Esophagus mucosa (tissue), 1 donor: ENCODE measurements at regions not wholly inside any gene's neighbourhood (a gene's known extent, or its start where the extent isn't known, plus 50 kb on each side); places are given as distances from the start of the nearest gene placed in this dataset.
"Not testable (repeated sequence)": the region's sequence is repeated elsewhere in the genome, so short reads cannot be mapped to it uniquely, and the experiment has no call there.

Source experiments
- ATAC-seq: fragments of 200-7000 bp; cut with Tn5 transposase; one replicate; pipeline ENCODE4 v1.9.1; 2020
- donor health status: DM: yes; HTN: yes; CAD: no.

DNA sequence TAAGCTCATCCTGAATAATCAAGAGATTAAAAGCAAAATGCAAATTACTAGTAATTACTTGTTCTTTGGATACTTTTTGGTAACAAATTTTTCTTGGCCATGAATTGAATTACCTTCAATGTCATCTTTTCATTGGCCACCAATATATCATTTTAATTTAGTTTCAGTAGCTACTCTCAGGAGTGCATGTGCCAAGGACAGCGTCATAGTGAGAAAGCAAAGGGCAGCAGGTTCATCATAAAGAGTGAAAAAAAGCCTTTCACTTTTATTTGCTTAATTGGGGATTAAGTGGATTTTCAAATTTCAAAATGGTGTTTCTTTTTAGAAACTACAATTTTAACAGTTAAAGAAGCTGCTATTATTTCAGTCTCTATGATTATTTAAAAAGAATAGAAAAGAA is 815.2 kb downstream of the NR4A2 start:
- ATAC-seq: no peak

DNA sequence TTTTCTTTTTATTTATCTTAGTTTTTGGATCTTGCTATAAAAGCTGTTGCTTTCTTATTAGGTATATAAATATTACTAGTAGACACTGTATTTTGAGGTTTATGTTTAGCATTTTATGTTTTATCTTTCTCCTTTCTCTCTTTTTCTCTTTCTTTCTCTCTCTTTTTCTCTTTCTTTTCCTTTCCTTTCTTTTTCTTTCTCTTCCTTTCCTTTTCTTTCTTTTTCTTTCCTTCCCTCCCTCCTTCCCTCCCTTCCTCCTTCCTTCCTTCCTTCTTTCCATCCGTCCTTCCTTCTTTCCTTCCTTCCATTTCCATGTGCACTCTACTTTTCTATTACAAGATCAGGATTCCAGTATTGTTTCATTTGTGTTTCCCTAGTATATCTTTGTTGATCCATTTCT is 814.8 kb downstream of the KCNJ3 start:
- no peak for ATAC-seq

DNA sequence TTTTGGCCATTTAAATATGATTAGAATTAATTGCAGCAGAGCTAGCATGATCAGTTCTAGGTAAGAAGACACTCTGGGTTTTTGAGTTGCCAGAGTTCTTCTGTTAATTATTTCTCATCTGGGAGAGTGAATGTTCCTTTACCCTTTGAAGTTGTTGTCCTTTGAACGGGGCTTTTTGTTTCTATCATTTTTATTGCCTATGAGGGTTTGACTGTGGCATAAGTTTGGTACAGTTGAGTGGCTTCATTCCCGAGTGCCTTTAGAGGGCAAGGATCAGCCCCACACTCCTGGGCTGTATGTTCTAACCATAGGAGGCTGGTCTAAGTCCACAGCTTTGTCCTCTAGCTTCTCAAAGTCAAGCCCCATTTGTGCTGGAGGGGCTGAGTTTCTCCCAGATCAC is 804.3 kb downstream of the KCNJ3 start:
- ATAC-seq: no peak

DNA sequence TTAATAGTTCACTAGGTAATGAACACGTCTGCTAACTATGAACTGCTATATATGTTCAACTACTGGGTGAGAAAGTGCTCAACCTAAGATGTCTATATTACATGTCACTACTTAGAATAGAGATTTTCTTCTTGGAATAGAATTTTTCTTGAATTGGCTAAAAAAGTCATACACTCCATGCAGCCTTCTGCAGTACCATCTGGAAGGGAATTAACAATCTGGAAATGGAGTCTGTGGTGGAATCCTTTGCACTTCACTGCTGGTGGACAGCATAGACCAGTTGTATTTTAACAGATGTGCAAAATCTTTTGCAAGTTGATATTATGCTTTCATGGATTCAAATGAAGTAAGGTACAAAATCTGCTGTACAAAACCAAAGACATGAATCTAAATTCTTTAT is 799.6 kb downstream of the KCNJ3 start:
- ATAC-seq: no peak

DNA sequence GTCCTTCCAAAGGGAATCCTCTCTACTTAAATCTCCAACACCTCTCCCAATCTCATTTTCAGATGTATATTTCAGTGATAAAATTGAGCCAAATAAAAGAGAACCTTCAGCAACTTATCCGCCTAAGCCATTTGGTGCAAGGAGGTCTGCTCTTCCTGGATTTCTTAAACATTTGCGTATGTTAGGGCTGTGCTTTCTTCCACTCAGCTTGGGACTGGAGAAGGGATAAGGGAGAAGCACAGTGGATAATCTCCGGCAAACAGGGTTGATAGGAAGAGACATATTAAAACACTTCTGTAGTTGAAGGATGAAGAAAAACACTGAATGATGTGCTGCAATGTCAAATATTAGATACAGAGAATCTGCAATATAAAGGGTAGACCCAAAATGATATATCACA is 796.2 kb downstream of the KCNJ3 start:
- ATAC-seq: no peak

DNA sequence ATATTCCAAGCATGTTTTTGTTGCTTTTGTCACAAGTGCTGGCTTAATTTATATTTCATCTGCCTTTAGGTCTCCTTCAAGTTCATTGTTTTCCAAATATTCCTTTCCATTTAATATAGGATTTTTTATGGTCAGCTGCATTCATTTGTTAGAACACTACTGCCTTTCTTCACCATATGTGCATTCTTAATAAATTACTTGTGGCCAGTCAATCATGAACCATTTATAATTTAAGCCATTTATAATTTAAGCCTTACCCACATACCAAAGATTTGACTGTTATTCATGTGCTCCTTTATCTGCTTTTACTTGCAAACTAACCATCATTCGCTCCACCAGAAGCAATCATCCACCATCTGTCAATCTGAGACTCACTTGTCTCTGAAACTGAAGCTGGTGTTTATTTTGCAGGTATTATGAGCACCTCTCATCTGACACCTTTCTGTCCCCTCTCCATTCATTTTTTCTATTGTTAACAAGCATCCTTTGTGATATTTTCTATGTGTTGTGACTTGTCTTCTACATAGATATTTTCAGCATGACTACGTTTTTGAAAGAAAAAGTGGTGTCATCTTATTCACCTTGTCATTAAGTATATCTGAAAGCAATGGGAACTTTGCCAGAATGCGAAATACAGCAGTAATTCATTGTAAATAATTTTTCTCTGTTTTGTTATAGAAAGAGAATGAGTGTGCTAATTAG is 786.8 kb downstream of the KCNJ3 start:
- ATAC-seq: no peak

DNA sequence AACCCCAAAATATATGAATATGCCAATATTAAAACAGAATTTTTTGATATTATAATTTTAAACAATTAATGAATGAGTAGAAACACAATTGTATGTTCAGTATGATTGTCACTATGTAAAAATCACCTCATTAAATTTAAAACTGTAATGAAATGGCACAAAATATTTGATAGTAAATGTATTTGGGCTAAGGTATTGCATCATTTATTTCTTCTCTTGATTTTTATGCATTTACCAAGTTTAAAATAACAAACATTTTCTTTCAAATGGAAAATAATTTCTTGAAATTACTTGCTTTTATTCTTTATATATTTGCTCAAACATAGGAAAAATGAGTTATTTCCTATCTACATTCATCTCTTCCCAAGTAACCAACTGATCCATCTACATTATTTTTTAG is 782.6 kb downstream of the KCNJ3 start:
- no peak for ATAC-seq

DNA sequence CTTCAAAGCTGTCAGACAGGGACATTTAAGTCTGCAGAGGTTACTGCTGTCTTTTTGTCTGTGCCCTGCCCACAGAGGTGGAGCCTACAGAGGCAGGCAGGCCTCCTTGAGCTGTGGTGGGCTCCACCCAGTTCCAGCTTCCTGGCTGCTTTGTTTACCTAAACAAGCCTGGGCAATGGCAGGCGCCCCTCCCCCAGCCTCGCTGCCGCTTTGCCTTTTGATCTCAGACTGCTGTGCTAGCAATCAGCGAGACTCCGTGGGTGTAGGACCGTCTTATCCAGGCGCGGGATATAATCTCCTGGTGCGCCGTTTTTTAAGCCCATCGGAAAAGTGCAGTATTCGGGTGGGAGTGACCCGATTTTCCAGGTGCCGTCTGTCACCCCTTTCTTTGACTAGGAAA is 773.5 kb downstream of the KCNJ3 start:
- not testable (repeated sequence) for ATAC-seq

DNA sequence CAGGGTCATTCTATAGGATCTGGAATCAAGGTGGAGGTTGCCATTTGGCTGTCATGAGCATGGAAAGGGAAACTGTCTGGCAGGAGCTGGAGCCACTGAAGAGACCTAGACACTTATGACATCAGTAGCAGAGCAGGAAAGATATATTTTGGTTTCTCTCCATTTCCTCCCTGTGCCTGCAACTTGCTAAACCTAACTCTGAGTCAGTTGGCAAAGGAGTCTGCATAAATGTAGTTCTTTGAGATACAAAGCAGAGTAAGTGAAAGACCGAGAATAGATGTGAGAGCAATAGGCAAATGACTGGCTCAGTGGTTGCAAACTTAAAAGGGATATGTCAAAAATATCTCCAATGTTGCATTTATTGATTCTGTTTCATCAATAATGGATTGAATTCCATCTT is 757.7 kb downstream of the KCNJ3 start:
- ATAC-seq: no peak

DNA sequence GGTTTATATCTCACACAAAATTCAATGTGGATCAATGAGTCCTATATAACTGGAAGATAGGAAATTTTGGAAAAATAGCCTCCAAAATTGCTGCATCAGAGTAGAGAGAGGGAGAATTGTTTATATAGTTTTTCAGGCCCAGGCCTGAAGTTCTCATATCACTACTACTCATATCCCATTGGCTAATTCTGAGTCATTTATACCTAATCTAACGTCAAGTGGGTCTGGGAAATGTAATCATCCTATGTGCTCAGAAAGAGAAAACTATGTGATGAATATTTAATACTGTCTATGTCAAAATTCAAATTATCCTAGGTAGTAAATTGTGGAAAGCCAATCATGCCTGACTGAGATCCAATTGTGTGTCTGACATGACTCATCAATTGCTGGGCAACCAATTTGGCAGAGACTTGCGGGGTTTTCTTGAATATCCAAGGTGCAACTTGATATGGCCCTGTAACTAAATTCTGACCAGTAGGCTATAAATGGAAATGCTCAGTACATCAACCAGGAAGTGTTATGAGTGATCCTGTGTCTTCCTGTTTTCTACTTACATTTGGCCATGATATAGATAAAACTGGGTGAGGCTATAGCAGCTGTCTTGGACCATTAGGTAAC is 744.4 kb downstream of the KCNJ3 start:
- no peak for ATAC-seq

DNA sequence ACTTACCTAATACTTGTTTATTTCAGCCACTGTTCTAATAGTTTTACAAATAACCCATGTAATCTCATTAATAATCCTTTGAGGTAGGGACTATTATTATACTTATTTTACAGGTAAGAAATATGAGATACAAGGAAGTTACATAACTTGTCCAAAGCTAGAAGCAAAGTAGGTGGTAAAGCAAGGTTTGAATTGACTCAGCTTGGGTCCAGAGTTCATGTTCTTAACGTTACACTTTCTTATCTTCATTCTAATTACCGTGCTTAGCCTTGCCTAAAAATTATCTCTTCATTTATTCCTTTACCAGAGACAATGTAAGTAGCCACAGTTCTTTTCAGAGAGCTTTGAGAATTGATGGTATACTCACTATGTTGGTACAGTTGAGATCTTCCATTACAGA is 743.6 kb downstream of the KCNJ3 start:
- ATAC-seq: no peak

DNA sequence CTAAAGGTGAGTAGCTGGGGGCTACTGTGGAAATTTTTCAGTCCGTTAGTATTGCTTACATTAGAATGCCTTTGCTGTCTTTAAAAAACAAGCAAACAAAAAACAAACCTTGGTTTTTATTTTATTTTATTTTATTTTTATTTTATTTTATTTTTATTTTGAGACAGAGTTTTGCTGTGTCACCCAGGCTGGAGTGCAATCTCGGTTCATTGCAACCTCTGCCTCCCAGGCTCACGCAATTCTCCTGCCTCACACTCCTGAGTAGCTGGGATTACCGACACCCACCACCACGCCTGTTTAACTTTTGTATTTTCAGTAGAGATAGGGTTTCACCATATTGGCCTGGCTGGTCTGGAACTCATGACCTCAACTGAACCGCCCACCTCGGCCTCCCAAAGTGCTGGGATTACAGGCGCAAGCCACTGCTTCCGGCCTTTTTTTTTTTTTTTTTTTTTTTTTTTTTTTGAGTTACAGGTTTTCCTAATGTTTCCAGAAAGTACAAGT is 732.6 kb downstream of the KCNJ3 start:
- no peak for ATAC-seq

DNA sequence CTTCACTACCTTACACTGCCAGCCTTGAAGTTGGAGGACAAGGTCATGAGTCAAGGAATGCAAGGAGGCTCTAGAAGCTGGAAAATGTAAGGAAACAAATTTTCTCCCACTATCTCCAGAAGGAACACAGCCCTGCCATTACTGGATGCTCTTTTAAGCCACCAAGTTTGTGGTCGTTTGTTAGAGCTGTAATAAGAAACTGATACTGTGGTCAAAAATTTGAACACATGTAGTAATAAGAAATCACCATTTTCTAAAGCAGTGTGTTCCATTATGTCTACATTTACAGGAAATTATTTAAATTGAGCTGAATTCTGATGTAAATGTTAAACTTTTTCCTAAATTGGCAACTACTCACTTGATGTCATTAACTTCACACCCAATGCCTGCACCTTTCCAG is 729.0 kb downstream of the KCNJ3 start:
- no peak for ATAC-seq

DNA sequence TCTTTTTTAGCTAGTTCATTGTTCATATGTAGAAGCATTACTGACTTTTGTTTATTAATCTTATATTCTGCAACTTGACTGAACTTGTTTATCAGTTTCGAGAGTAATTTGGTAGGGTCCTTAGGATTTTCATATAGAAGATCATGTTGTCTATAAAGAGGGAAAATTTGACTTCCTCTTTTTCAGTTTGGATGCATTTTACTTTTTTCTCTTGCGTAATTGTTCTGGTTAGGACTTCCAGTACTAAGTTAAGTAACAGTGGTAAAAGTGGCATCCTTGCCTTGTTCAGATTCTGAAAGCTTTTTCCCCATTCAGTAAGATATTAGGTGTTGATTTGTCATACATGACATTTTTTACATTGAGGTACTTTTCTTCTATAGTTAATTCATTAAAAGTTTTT is 726.0 kb downstream of the KCNJ3 start:
- no peak for ATAC-seq

DNA sequence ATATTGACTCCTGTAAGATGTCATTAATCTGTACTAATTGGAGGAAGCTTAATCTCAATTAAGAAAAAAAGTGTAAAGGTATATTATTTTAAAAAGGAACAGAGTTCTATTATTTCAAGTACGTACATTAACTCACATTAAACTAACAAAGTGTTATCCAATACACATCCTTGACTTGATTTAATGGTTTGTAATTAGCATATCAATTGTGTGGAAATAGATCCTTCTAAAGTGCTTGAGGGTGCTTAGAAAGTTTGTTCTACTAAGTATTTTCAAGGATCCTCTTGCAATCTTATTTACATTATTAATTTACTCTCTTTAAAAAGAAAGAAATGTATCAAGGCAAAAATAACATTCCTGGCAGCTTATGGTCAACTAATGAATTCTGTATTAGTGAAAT is 720.3 kb downstream of the KCNJ3 start:
- ATAC-seq: no peak

DNA sequence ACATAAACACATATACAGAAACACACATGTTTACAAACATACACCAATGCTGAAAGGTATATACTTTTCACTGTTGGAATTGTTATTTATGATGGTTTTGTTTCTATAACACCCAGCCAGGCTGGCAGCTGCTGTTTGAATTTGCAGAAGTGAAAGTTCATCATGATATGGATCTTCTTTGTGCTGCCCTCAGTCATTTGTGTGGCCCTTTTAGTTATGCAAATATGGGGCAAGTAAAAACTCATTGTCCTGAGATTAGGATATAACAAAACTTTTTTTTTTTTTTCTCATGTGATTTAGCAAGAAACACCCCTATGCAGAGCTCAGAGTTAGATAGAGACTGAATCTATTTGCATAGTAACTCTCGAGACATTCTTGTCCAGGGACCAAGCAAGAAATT is 714.1 kb downstream of the KCNJ3 start:
- ATAC-seq: no peak

DNA sequence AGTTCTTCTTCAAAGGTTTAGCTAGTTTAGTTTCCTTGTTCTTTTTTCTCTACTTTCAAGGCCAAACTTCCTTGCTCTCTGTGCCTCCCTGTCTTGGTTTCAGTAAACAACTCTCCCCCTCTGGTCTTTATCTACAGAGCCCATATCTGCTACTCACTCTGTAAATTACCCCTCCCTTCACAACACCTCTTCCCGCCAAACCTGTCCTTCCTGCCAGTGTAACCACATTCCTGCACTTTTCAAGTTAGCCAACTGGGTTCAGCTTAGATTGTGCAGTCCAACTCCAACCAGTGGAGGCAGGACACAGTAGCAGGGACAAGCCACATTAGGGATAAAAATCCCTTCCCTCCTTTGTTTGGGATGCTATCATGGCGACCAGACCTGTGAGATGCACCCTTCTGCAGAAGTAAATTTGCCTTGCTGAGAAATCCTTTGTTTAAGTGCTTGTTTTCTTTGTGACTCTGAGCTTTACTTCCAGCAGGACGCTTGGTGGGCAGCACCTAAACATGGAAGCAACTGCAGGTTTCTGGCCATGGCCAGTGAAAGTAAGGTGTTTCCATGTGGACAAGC is 706.0 kb downstream of the KCNJ3 start:
- ATAC-seq: no peak

DNA sequence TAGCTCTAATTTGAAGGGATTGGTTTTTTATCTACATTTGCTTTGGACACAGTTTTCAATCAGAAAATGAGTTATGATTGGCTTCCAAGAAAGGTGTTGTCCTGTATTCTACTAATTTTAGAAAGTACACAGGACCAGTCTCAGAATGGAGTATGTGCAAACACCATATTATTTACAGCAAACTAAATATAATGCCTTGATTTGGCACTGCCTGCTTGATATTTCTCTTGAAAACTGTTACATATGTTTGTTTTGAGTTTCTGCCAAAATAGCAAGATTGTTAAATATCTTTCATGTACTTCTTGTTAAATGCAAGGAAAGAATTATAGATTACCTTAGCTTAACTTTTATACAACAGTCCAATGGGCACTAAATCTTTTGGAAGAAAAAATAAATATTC is 694.9 kb downstream of the KCNJ3 start:
- ATAC-seq: no peak

DNA sequence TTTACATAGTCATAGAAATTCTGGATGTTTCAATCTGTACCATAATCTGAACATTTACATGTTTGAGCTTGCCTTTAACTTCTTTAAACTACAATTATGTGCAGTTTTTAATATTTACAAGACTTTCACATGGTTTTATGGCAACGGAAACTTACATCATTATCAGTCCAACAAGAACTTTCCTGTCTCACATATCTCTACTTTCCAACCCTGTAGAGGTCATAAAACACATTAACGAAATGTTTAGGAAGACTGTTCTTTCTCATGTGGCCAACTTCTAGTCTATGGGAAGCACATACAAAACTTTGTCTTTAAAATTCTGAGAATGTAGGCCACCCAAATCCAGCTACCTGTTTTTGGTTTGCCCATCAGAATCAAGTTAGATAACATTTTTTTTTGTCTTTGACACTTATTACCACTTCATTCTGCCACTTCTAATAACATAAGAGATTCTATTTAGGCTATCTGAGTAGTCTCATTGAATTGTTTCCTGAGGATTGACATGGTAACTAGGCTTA is 693.2 kb downstream of the KCNJ3 start:
- no peak for ATAC-seq

DNA sequence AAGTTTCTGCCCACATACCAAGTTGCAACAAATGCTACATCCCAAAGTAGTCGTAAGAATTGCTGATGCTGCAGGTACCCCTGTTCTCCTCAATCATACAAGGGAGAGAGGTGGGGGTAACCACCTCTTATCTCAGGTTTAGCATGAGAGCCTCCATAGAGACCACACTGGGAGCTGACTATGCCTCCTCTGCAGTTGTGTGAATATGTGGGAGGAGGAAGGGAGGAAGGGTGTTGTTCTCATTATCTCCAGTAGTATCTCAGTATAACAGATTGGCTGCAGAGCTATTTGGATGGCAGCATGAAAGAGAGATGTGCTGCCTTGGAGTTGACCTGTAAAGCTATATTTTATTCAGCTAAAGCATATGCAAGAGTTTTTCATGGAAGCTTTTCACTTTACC is 690.7 kb downstream of the KCNJ3 start:
- no peak for ATAC-seq

DNA sequence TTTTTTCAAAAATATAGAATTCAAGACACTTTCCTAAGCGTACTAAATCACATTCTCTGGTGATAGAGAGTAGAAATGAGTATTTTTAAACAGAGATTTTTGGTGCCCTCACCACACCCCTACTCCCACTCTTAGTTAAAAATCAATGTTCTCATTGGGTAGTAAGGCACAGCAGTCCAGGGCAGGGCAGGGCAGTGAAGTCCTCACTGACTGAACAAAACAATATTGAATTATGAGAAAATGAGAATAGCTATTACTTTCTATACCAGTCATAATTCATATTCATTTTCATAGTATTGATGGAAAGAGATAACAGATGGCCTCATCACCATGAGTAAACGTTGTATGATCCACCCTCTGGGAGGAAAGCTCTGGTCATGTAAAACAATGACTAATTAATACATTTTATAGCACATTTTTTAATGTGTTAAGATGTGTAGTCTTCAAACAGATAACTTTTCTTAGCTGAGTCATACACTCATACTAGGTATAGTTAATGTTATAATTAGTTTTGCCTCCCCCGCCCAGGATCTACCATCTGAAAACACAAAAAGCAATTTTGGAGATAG is 686.1 kb downstream of the KCNJ3 start:
- ATAC-seq: no peak

DNA sequence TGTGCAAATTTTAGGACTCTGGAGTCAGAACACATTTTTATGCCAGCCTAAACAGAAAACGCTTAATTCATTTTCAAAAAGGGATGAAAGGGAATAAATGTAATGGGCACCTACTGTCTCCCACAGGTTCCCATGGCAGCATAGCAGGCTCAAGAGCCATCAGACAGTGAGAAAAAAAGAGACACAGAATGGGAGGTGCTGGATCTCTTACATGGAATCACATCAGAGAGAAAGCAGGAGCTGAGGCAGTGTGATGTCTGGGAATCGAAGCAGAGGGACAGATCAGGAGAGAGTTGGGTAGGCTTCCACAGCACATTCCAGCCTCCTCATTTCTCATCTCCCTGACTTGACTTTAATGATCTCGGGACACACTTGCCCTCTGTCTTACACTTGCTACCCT is 684.3 kb downstream of the KCNJ3 start:
- no peak for ATAC-seq

DNA sequence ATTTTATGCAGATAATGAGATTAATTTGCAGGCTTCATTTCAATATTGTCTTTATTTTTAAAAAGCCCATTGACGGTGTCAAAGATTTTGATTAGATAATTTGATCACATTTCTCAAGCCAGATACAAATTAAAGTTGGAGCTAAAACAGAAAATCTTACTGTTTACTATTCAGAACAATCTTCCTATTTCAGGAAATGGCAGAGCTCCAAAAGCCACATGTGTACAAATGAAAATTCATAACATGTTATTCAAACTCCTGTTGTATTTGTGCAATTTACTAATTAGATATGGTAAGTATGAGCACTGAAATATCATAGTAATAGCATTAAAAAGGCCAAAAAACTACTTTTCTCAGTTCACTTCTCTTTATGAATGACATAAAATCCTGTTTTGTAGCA is 682.9 kb downstream of the KCNJ3 start:
- no peak for ATAC-seq

DNA sequence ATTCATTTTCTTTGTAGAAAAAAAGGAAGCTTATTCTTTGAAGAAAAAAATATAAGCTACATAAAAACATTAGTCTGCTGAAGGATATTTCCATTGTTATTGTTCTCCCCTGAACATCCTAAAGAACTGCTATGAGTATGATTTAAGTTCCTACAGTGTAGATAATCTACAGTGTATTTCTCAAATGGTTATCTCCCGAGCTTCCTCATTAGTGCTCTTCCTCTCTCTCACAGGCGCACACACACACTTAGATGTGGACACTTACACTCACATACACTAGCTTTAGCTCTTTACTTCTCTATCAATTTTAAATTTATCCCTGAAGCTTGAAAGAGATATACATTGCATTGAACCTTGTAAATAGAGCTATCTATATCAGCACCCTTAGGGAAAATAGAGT is 681.0 kb downstream of the KCNJ3 start:
- no peak for ATAC-seq
